NCI-H2029 treated with DMSO at 0.1 percent for 48 hours (cell line): ENCODE measurements at regions not wholly inside any gene's neighbourhood (a gene's known extent, or its start where the extent isn't known, plus 50 kb on each side); places are given as distances from the start of the nearest gene placed in this dataset.

Source experiments
- DNase-seq: peaks from one replicate; lab custom pipeline; 2025; lab: John Stamatoyannopoulos, UW

DNA sequence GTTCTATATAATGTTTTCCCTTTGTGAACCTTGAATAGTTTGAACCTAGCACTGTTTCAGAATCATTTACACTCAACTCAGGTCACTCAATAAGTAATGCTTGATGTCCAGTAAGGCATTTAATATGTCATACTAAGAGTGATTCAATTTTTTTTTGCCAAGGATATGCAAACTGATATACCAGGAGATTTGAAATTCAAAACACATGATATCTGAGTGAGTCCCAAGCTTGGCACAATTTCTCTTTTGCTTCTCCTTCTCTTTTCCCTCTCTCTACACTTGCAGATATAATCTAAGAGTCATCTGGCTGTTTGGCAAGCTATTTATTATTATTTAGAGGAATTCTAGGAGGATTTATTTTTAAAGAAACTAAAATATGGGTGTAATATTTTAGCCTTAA is 61.6 kb upstream of the SPAG17 start:
- no peak for DNase-seq

DNA sequence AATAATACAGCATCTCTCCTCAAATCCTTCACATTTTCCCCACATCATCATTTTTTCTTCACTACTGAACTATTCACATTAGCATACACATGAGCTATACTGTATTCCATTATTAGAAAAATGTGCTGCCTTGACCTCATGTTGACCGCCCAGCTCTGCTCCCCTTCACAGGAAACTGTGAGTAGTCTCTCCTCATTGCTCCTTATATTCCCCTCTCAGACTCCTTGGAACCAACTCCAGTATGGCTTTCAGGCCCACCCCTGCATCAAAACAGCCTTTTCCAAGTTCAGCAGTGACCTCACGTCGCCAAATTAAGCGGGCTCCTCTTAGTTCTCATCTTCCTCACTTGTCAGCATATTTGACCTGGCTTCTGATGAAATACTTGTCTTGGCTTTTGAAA is 59.2 kb upstream of the SPAG17 start:
- DNase-seq, result no peak

DNA sequence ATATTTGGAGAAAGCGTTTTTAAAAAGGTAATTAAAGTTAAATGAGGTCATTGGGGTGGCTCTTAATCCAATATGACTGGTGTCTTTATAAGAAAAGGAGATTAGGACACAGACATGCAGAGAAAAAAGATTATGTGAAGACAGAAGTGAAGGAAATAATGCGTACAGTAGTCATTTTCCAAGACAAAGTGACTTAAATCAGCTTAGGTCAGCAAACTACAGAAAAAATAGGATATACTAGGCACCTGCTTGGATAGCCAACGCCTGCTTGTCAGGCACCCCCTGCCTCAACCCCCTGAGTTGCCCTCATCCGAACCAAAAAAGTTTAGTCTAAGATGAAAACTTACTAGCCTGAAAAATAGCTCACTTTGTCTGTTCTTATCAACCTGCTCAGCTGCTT is 58.2 kb upstream of the SPAG17 start:
- DNase-seq, result no peak
